Mucosa of rectum (tissue), 2 donors: ENCODE measurements at regions not wholly inside any gene's neighbourhood (a gene's known extent, or its start where the extent isn't known, plus 50 kb on each side); places are given as distances from the start of the nearest gene placed in this dataset.

Source experiments
- H3K27ac ChIP-seq, 2 donors: one replicate each; pipeline ENCODE4 v1.7.0; 2013; ENCODE audit warnings: inconsistent platforms in 2 of 2, low read depth in 2 of 2, low read length in 2 of 2
- H3K27me3 ChIP-seq, 2 donors: one replicate each; pipeline ENCODE4 v1.7.0; 2013; ENCODE audit warnings: low read length in 2 of 2; ENCODE audit not compliant: control insufficient read depth in 2 of 2, insufficient read depth in 2 of 2
- H3K36me3 ChIP-seq, 2 donors: one replicate each; pipeline ENCODE4 v1.7.0; 2013; ENCODE audit warnings: low read length in 2 of 2; ENCODE audit not compliant: control insufficient read depth in 2 of 2, insufficient read depth in 2 of 2
- H3K4me1 ChIP-seq, 2 donors: one replicate each; pipeline ENCODE4 v1.7.0; 2013; ENCODE audit warnings: low read length in 2 of 2, mild to moderate bottlenecking in 1 of 2; ENCODE audit not compliant: control insufficient read depth in 2 of 2, insufficient read depth in 2 of 2
- H3K4me3 ChIP-seq, 2 donors: one replicate each; pipeline ENCODE4 v1.7.0; 2013; ENCODE audit warnings: low read length in 2 of 2
- H3K9ac ChIP-seq, 2 donors: one replicate each; pipeline ENCODE4 v1.7.0; 2013; ENCODE audit warnings: low read length in 2 of 2, low read depth in 1 of 2, mild to moderate bottlenecking in 1 of 2
- H3K9me3 ChIP-seq, 2 donors: one replicate each; pipeline ENCODE4 v1.7.0; 2013; ENCODE audit warnings: low read length in 2 of 2; ENCODE audit not compliant: control insufficient read depth in 2 of 2
- donor health status: healthy.
- donor health status: Normal muscosa, but diverticular disease.

DNA sequence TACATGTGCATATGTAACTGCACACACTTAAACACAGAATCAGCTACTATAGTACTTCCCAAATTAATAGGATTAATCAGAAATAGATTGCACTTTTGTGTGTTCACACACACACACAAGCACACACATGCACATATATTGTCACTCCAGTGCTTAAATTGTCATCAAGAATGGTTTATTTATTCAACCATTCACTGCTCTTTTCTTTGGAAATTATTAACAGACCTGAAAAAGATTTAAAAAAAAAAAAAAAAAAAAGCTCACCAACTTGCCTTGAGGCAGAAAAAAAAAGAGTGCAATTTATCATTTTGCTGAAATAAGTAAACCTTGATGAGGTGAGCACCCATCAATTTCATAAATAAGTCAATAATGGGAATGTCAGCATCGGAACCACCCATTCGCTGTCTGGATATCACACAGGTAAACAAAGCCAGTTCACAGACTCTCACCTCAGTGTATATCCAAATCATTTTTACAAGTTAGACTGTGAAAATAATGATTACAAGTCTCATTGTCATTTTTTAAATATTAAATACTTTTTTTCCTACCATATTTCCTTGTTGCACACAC is 562.8 kb downstream of the BNC2 start:
- Histone ChIP-seq H3K36me3 (no peaks in the 10 kb centered on the region), H3K27me3 (no peaks in the 10 kb centered on the region), H3K4me3 (no peak overlapping the region), H3K4me1 (no peaks in the 10 kb centered on the region), H3K9ac (no peak overlapping the region), H3K27ac (no peak overlapping the region), H3K9me3 (no peaks in the 10 kb centered on the region)

DNA sequence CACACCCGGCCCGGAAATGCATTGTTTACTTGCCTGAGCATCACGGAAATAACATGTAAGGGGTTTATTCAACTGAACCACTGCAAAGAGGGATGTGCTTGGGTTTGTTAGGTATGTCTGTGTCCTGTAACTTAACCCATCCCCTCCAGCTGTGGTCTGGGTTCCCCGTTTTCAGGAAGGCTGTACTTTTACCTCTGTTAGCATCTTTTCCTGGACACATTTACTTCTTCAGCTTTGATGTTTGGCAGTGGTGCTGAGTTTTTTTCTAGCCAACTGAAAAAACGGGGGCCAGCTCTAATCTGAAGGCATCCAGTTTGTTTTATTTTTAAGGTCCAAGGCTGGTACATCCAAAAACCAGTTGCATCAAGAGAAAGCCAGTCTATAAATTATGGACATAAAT is 561.8 kb downstream of the BNC2 start:
- no peaks in the 10 kb centered on the region for H3K4me1 ChIP-seq
- H3K27ac ChIP-seq = no peak overlapping the region
- no peaks in the 10 kb centered on the region for H3K36me3 ChIP-seq
- no peak overlapping the region for H3K9ac ChIP-seq
- H3K9me3 ChIP-seq = no peaks in the 10 kb centered on the region
- no peaks in the 10 kb centered on the region for H3K27me3 ChIP-seq
- no peak overlapping the region for H3K4me3 ChIP-seq

DNA sequence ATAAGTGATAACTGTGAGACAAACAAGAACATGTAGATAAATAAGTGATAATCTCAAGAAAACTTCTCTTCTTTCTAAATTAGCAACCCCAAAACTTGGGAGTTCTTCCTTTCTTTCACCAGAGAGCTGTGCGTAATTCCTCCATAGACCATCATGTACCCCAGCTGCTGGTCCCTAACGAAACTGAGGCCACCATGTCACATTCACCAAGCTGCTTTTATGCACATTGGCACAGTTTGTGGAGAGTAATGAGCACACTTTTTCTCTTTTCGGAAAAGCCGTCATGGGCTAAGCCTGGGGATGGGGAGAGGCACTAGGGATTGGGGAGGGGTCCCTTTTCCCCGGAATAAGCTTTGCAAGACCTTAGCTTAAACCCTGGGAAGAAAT is 561.4 kb downstream of the BNC2 start:
- Histone ChIP-seq H3K9ac (no peak overlapping the region), H3K36me3 (no peaks in the 10 kb centered on the region), H3K4me1 (no peaks in the 10 kb centered on the region), H3K27me3 (no peaks in the 10 kb centered on the region), H3K4me3 (no peak overlapping the region), H3K27ac (no peak overlapping the region), H3K9me3 (no peaks in the 10 kb centered on the region)

DNA sequence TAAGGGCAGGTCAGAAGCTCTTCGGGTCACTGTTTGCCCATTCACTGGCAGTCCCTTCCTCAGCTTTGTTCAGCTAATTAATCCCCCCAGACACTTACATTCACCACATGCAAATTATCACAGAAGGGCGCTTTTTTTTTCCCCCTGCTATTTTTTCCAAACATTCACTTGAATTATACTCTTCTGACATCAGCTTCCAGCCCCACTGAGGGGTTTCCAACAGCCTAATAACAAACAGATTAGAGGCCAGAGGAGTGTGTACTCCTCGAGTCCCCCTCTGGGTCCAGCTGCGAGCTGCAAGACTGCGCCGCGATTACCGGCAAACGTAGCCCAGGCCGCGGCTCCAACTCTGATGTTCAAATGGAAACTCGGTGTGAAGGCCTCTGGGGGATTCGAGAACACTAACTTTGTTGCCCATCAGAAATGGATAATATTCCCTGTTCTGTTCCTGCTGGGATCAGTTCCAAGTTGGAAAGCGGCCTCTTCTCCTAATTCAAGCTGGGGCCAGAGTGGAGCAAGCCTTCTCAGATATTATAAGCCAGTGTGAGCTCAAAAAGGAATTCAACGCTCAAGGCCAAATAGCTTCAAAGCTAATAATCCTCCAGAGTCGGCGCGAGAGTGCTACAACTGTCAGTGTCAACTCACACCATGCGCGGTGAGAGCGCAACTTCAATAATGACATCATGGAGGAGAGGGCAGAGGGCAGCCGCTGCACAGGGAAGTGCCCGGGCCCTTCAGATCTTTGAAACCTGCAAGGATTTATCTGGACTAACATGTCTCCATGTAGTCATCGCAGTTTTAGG is 560.8 kb downstream of the BNC2 start:
- Histone ChIP-seq H3K9ac (no peak overlapping the region), H3K4me1 (no peaks in the 10 kb centered on the region), H3K27ac (no peak overlapping the region), H3K27me3 (no peaks in the 10 kb centered on the region), H3K9me3 (no peaks in the 10 kb centered on the region), H3K36me3 (no peaks in the 10 kb centered on the region), H3K4me3 (no peak overlapping the region)

DNA sequence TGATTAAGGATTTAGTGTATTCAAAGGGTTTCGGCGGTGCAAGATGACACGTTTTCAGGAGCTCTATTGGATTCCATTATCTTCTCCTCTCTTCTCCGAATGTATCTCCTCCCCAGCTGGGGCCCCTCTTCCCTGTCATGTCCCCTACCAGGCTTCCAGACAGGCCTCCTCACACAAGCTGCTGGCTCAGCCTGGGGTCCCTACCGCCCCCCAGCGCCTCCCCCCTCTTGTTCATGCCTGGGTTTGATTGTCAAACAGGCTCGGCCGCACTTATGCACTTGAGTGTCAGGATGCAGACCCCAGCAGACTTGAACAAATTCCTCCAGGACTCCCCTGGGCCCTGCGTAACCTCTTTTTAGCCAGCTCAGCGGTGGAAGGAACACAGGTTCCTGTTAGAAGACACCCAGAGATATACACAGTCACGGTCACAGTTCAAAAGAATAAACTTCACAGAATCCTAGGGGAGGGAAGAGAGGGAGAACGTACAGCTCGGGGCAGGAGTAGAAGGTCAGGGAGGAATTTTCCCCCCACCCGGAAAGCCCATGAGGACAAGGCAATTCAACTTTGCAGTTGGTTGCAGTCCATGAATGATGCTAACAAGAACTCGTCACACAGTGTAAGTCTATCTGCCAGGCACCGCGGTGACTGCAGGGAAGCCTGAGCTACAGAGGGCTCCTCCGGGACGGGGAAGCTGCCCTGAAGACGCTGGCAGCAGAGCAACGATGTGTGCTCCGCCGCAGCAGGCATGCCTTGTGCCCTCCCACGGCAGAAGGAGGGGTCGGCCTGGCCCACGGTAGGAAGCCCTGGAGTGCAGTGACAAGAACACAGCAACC is 560.0 kb downstream of the BNC2 start:
- Histone ChIP-seq H3K36me3 (no peaks in the 10 kb centered on the region), H3K4me3 (no peak overlapping the region), H3K9ac (no peak overlapping the region), H3K27me3 (no peaks in the 10 kb centered on the region), H3K9me3 (no peaks in the 10 kb centered on the region), H3K27ac (no peak overlapping the region), H3K4me1 (no peaks in the 10 kb centered on the region)

DNA sequence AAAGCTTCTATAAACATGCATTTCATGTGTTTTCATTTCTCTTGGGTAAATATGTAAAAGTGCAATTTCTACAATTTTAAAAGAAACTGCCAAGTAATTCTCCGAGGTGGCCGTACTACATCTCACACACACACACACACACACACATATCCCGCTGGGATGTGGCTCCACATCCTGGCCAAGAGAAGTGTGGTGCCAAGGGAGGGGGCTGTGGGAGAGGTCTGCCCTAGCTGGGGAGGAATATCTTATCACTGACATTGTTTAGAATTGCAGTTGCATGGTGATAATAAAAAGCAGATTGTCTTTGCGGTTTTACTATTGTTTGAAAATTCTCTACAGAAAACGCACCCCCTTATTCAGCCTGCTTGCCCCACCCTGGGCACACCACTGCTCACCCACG is 558.4 kb downstream of the BNC2 start:
- Histone ChIP-seq H3K4me3 (no peak overlapping the region), H3K9ac (no peak overlapping the region), H3K27me3 (no peaks in the 10 kb centered on the region), H3K36me3 (no peaks in the 10 kb centered on the region), H3K9me3 (no peaks in the 10 kb centered on the region), H3K27ac (no peak overlapping the region), H3K4me1 (no peaks in the 10 kb centered on the region)

DNA sequence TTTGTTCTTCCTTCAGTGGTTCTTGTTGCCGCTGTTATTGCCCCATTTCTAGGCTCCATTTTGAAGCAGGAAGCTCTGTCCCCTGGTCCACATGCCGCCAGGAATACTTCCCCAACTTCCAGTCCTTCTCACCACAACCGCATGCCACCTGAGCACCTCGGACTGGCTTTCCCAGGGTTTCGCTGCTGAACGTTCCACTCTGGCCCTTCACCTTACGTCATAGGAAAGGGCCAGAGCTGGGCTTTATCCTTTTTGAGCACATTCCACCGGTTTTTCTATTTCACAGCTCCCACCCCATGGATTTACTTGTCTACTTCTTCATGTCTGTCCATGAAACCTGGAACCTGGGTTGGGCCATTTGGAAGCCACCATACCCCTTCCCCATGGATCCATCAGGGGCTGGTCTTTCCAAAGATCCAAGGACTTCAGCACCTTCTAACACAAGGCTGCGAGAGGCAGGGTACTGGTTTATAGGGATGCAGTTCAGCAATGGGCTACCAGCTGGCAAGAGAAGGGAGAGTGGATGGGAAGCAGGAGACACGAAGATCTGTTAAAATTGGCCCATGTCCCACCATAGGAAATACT is 557.4 kb downstream of the BNC2 start:
- H3K36me3 ChIP-seq = no peaks in the 10 kb centered on the region
- no peak overlapping the region for H3K4me3 ChIP-seq
- H3K27me3 ChIP-seq = no peaks in the 10 kb centered on the region
- H3K9ac ChIP-seq = no peak overlapping the region
- H3K27ac ChIP-seq = no peak overlapping the region
- H3K4me1 ChIP-seq = no peaks in the 10 kb centered on the region
- H3K9me3 ChIP-seq = no peaks in the 10 kb centered on the region

DNA sequence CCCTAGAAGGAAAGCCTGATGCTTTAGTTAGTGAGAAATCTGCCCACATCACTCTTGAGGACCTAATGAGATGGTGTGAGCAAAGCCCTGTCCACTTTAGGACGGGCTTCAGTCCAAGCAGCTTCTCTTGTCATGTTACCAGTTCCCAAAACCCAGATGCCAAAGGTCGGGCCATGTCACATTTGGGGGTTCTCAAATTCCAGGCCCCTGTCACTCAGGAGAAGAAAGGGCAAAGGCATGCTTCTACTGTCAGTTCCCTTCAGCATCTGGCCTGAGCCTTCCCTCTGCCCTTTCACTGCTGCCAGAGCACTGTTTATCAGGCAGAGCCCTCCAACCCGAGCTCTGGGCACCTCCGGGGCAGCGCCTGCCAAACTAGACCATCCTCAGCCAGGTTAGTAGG is 556.0 kb downstream of the BNC2 start:
- Histone ChIP-seq H3K4me3 (no peak overlapping the region), H3K27ac (no peak overlapping the region), H3K4me1 (no peaks in the 10 kb centered on the region), H3K9ac (no peak overlapping the region), H3K27me3 (no peaks in the 10 kb centered on the region), H3K9me3 (no peaks in the 10 kb centered on the region), H3K36me3 (no peaks in the 10 kb centered on the region)

DNA sequence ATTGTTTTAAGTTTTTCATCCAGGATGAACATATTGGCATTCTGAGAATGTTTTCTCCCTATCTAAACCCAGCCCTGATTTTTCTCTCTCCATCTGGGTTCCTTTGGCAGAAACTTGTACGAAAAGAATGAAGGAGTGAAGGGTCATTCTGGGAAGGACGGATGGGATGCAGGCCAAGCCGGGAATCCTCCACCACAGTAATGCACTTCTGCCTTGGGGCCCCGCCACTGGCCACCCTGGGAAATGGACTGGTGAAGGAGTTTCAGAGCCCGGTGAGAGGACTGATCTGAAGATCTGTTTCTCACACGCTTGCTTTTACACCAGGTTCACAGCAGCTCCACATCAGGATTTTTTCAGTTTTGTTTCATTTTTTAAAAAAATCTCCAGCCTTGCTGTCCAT is 554.8 kb downstream of the BNC2 start:
- no peaks in the 10 kb centered on the region for H3K9me3 ChIP-seq
- no peak overlapping the region for H3K27ac ChIP-seq
- no peak overlapping the region for H3K9ac ChIP-seq
- H3K4me3 ChIP-seq = no peak overlapping the region
- H3K27me3 ChIP-seq = no peaks in the 10 kb centered on the region
- H3K36me3 ChIP-seq = no peaks in the 10 kb centered on the region
- no peaks in the 10 kb centered on the region for H3K4me1 ChIP-seq

DNA sequence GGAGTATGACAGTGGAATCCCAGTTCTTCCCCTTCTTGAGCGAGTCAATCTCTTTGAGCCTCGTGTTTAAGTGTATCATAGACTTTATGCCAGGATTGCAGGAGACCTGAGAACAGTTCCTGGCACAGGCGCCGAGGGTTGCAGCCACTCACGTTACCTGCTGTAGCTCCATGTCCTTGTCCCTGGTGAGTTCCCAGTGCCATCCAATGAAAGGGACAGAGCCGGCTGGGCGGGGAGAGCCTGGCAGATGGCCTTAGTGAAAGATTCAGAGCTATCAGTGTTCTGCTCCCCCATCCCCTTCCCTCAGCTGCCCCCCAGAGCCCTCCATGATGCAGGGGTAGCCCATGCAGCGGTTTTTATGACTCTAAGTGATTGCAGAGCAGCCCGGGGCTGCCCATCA is 554.0 kb downstream of the BNC2 start:
- no peaks in the 10 kb centered on the region for H3K27me3 ChIP-seq
- H3K4me3 ChIP-seq = no peak overlapping the region
- H3K9ac ChIP-seq = no peak overlapping the region
- H3K27ac ChIP-seq = no peak overlapping the region
- H3K36me3 ChIP-seq = no peaks in the 10 kb centered on the region
- H3K4me1 ChIP-seq = no peaks in the 10 kb centered on the region
- no peaks in the 10 kb centered on the region for H3K9me3 ChIP-seq
